Prostate gland (tissue), 2 donors: ENCODE measurements at regions not wholly inside any gene's neighbourhood (a gene's known extent, or its start where the extent isn't known, plus 50 kb on each side); places are given as distances from the start of the nearest gene placed in this dataset.

Experiments
- DNase-seq: peaks from one replicate; pipeline ENCODE4 v3.0.0-alpha.2; 2019; ENCODE audit warnings: low spot score
- H3K27ac ChIP-seq, 2 donors: fragments of 200-600 bp; sonication (generic); 2 replicates each; pipeline ENCODE4 v1.5.1; 2017 to 2019
- H3K27me3 ChIP-seq: fragments of 200-600 bp; sonication (generic); replicated peaks from 2 replicates; pipeline ENCODE4 v1.5.1; 2019; ENCODE audit not compliant: insufficient read depth
- H3K36me3 ChIP-seq, 2 donors: fragments of 200-600 bp; sonication (generic); 1 replicate in 1 of 2; 2 replicates in 1 of 2; pipeline versions ENCODE4 v1.5.1 to v1.8.1; 2017 to 2019
- H3K4me1 ChIP-seq: fragments of 200-600 bp; sonication (generic); replicated peaks from 2 replicates; pipeline ENCODE4 v1.5.1; 2019
- H3K4me3 ChIP-seq, 2 donors: fragments of 200-600 bp; sonication (generic); 2 replicates each; pipeline ENCODE4 v1.5.1; 2017 to 2019
- H3K9me3 ChIP-seq: fragments of 200-600 bp; sonication (generic); 2 replicates; pipeline ENCODE4 v1.5.1; 2017
- CTCF ChIP-seq, 4 experiments: fragments of 200-600 bp in 2 of 4; fragments of 450-650 bp in 2 of 4; sonication (generic) in 2 of 4; IDR thresholded peaks; 1 replicate in 3 of 4; 2 replicates in 1 of 4; pipeline ENCODE4 v1.5.1; 2016 to 2019; ENCODE audit warnings: antibody characterized with exemption in 4 of 4, mild to moderate bottlenecking in 2 of 4, moderate library complexity in 2 of 4
- POLR2A ChIP-seq: fragments of 450-650 bp; IDR thresholded peaks from one replicate; pipeline ENCODE4 v1.6.1; 2016; ENCODE audit warnings: antibody characterized with exemption, mild to moderate bottlenecking
- POLR2AphosphoS5 ChIP-seq: sonication (generic); formaldehyde crosslinking; IDR thresholded peaks from one replicate; pipeline ENCODE4 v1.6.1; 2017; ENCODE audit warnings: antibody characterized with exemption
- WGBS: methylation state at CpG from one replicate; pipeline ENCODE4 v1.1.5; 2018; 5-methylcytosine and 5-hydroxymethylcytosine counted together
- intact Hi-C: fragments of 100-400 bp; cut with DNase I; formaldehyde crosslinking; loops from one replicate; pipeline ENCODE4 v1.14.2; 2022

GRCh38 chr4:149008415-149009025 lies 566.3 kb upstream of the NR3C2 start:
- no peaks in the 10 kb centered on the region for H3K27me3 ChIP-seq
- H3K27ac ChIP-seq = no peak overlapping the region
- H3K36me3 ChIP-seq = no peaks in the 10 kb centered on the region
- WGBS = 71% methylated on average over 3 of the region's 3 CpGs
- intact Hi-C loops = no loop called here
- DNase-seq = no peak
- no peaks in the 10 kb centered on the region for H3K9me3 ChIP-seq
- H3K4me1 ChIP-seq = no peaks in the 10 kb centered on the region
- no peak for TF ChIP-seq POLR2AphosphoS5
- no peak overlapping the region for H3K4me3 ChIP-seq

- WGBS = 96% methylated on average over 3 of the region's 3 CpGs
Measured at GRCh38 chr4:149005191-149005590, 563.0 kb upstream of the NR3C2 start.

DNA sequence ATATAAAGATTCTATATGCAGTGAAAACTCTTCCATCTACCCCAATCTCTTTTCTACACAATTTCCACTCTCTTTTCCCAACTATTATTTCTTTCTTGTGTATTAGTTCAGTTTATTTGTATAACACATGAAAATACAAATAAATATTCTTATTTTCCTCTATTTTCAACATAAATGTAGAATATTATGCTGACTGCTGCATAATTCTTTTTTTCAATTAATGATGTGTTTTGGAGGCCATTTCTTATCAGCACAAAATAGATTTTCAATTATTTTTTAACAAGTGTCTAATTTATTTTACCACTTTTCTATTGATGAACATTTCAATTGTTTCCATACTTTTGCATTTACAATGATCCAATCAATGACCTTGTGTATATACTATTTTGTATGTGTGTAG lies 557.7 kb upstream of the NR3C2 start:
- no peak for TF ChIP-seq CTCF (IDR thresholded peaks at IDR 0.05)
- TF ChIP-seq POLR2A = no peak
- no peak for TF ChIP-seq POLR2AphosphoS5
- H3K4me1 ChIP-seq = no peaks in the 10 kb centered on the region

More at GRCh38 chr4:149005191-149005590, 563.0 kb upstream of the NR3C2 start:
- H3K36me3 ChIP-seq = no peaks in the 10 kb centered on the region
- H3K4me1 ChIP-seq = no peaks in the 10 kb centered on the region
- H3K9me3 ChIP-seq = no peaks in the 10 kb centered on the region
- TF ChIP-seq POLR2AphosphoS5 (no peak), CTCF (IDR thresholded peaks at IDR 0.05) (no peak), POLR2A (no peak)
- H3K27me3 ChIP-seq = no peaks in the 10 kb centered on the region
- no peak overlapping the region for H3K27ac ChIP-seq
- H3K4me3 ChIP-seq = no peak overlapping the region
- no peak for DNase-seq
- intact Hi-C loops = no loop called here

DNA sequence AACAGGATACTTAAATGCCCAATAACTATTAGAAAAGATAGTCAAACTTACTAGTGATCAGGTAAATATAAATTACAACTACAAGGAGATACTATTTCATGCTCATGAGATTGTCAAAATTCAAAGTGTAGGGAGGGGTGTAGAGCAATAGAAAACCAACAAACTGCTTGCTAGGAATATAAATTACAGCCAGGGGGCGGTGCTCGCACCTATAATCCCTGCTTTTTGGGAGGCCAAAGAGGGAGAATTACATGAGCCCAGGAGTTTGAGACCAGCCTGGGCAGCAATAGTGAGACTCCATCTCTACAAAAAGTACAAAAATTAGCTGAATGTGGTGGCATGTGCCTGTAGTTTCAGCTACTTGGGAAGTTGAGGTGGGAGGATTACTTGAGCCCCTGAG lies 556.5 kb upstream of the NR3C2 start:
- TF ChIP-seq POLR2AphosphoS5 = no peak
- no peak for TF ChIP-seq POLR2A
- no peak for TF ChIP-seq CTCF (IDR thresholded peaks at IDR 0.05)
- Histone ChIP-seq H3K27me3 (no peaks in the 10 kb centered on the region), H3K4me1 (no peaks in the 10 kb centered on the region)

More for the DNA sequence above, 557.7 kb upstream of the NR3C2 start:
- Histone ChIP-seq H3K27ac (no peak overlapping the region), H3K9me3 (no peaks in the 10 kb centered on the region), H3K4me3 (no peak overlapping the region), H3K27me3 (no peaks in the 10 kb centered on the region), H3K36me3 (no peaks in the 10 kb centered on the region)
- intact Hi-C loops = no loop called here
- no peak for DNase-seq

GRCh38 chr4:148986951-148987350 lies 544.7 kb upstream of the NR3C2 start:
- TF ChIP-seq CTCF (IDR thresholded peaks at IDR 0.05) (no peak), POLR2AphosphoS5 (no peak), POLR2A (no peak)
- 58% methylated on average over 1 of the region's 1 CpG for WGBS
- no peaks in the 10 kb centered on the region for H3K9me3 ChIP-seq
- H3K27ac ChIP-seq = no peak overlapping the region
- H3K27me3 ChIP-seq = no peaks in the 10 kb centered on the region
- no peaks in the 10 kb centered on the region for H3K4me1 ChIP-seq
- no peaks in the 10 kb centered on the region for H3K36me3 ChIP-seq
- no peak overlapping the region for H3K4me3 ChIP-seq
- intact Hi-C loops = no loop called here
- DNase-seq = peak; percentile 5

More for the DNA sequence above, 556.5 kb upstream of the NR3C2 start:
- Histone ChIP-seq H3K27ac (no peak overlapping the region), H3K9me3 (no peaks in the 10 kb centered on the region), H3K36me3 (no peaks in the 10 kb centered on the region), H3K4me3 (no peak overlapping the region)
- intact Hi-C loops = no loop called here
- no peak for DNase-seq
- 63% methylated on average over 2 of the region's 2 CpGs for WGBS
